Spleen (tissue), 11 donors: ENCODE measurements at regions not wholly inside any gene's neighbourhood (a gene's known extent, or its start where the extent isn't known, plus 50 kb on each side); places are given as distances from the start of the nearest gene placed in this dataset.

Source experiments
- DNase-seq: peaks from one replicate; pipeline ENCODE4 v3.0.0-alpha.2; 2020
- H3K27ac ChIP-seq, 8 donors: fragments of 200-600 bp; sonication (generic) in 7 of 8; 1 replicate in 4 of 8; 2 replicates in 4 of 8; pipeline versions ENCODE4 v1.5.0 to v1.8.0; 2016 to 2021; ENCODE audit warnings: inconsistent platforms in 4 of 8, mild to moderate bottlenecking in 4 of 8, moderate library complexity in 1 of 8
- H3K27me3 ChIP-seq, 7 donors: fragments of 200-600 bp; sonication (generic) in 6 of 7; replicated peaks in 1 of 7; 1 replicate in 4 of 7; 2 replicates in 3 of 7; pipeline versions ENCODE4 v1.5.0 to v1.8.0; 2016 to 2021; ENCODE audit warnings: inconsistent platforms in 3 of 7, mild to moderate bottlenecking in 1 of 7
- H3K36me3 ChIP-seq, 6 donors: fragments of 200-600 bp; sonication (generic) in 5 of 6; 1 replicate in 4 of 6; 2 replicates in 2 of 6; pipeline versions ENCODE4 v1.5.0 to v1.8.0; 2016 to 2021; ENCODE audit warnings: inconsistent platforms in 2 of 6
- H3K4me1 ChIP-seq, 6 donors: fragments of 200-600 bp; sonication (generic) in 5 of 6; 1 replicate in 3 of 6; 2 replicates in 3 of 6; pipeline versions ENCODE4 v1.5.0 to v1.8.0; 2016 to 2021; ENCODE audit warnings: inconsistent platforms in 3 of 6
- H3K4me3 ChIP-seq, 8 donors: fragments of 200-600 bp; sonication (generic) in 7 of 8; 1 replicate in 4 of 8; 2 replicates in 4 of 8; pipeline versions ENCODE4 v1.5.0 to v1.8.0; 2016 to 2021; ENCODE audit warnings: inconsistent platforms in 4 of 8, mild to moderate bottlenecking in 4 of 8, moderate library complexity in 2 of 8
- H3K9me3 ChIP-seq, 8 donors: fragments of 200-600 bp; sonication (generic) in 7 of 8; 1 replicate in 4 of 8; 2 replicates in 4 of 8; pipeline versions ENCODE4 v1.5.0 to v1.8.0; 2016 to 2021; ENCODE audit warnings: inconsistent platforms in 4 of 8
- CTCF ChIP-seq, 11 experiments: fragments of 200-600 bp in 7 of 11; fragments of 450-650 bp in 4 of 11; sonication (generic) in 4 of 11; IDR thresholded peaks in 8 of 11; conservative IDR thresholded peaks in 3 of 11; 1 replicate in 7 of 11; 2 replicates in 4 of 11; pipeline versions ENCODE4 v1.4.0 to v1.8.0; 2016 to 2021; ENCODE audit warnings: antibody characterized with exemption in 11 of 11, inconsistent platforms in 4 of 11, mild to moderate bottlenecking in 1 of 11
- POLR2A ChIP-seq, 3 donors: fragments of 450-650 bp; IDR thresholded peaks; one replicate each; pipeline ENCODE4 v1.5.1; 2017; ENCODE audit warnings: antibody characterized with exemption in 3 of 3, mild to moderate bottlenecking in 1 of 3
- POLR2AphosphoS5 ChIP-seq, 3 donors: sonication (generic); formaldehyde crosslinking; IDR thresholded peaks; one replicate each; pipeline ENCODE4 v1.5.1; 2017; ENCODE audit warnings: antibody characterized with exemption in 3 of 3
- WGBS, 5 donors: extraction: QIAGEN DNeasy Blood & Tissue Kit in 3 of 5; methylation state at CpG; one replicate each; pipeline versions ENCODE4 v1.1.5 to v1.1.7; 2013 to 2018; 5-methylcytosine and 5-hydroxymethylcytosine counted together
- intact Hi-C: fragments of 100-400 bp; cut with DNase I; formaldehyde crosslinking; loops from one replicate; pipeline ENCODE4 v1.15.0; 2023; ENCODE audit warnings: low total_unique reads
- donor health status: healthy with polysubstance abuse.
- donor health status: DM: no; HTN: no; CAD: no; lungs with moderate emphysema.
- donor health status: DM: no; HTN: no; CAD: no.
- donor health status: Bipolar disorder and iron deficiency.
- donor health status: healthy.
- donor health status: DM: no; HTN: no; CAD: no.
- donor health status: DM: yes; HTN: yes; CAD: no.

- intact Hi-C loops = no loop called here
- H3K36me3 ChIP-seq = no peaks in the 10 kb centered on the region
- peaks cover 0 to 13% (median 6%) of the 10 kb centered on the region in 8 donors for H3K9me3 ChIP-seq
- H3K4me3 ChIP-seq = no peak overlapping the region
- no peak overlapping the region for H3K27ac ChIP-seq
- no peaks in the 10 kb centered on the region for H3K27me3 ChIP-seq
- H3K4me1 ChIP-seq = no peaks in the 10 kb centered on the region
- 57 to 72% (median 63%) methylated on average over 1 of the region's 1 CpG for WGBS, 5 donors
- DNase-seq = no peak
- no peak for TF ChIP-seq POLR2A (IDR thresholded peaks at IDR 0.05)
These were observed 577.2 kb upstream of the PCDH15 start for GRCh38 chr10:55378196-55378595.

DNA sequence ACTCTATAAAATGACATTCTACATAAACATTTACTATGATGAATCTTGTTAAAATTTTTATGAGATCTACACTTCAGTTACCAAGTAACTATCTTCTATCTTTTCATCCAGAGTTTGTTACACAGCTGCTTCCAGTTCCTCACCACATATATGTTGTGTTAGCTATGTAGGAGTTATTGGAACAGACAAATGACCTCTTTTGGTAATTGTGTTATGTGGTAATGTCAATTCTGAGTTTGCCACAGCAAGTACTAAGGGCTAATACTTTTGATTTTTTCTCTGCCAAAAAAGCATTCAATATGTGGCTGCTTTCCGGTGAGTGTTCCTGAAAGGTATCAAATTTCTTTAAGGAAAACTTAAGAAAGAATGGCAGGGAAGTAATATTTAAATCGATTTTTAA lies 573.9 kb upstream of the PCDH15 start:
- no peak for DNase-seq
- TF ChIP-seq POLR2AphosphoS5 (IDR thresholded peaks at IDR 0.05) (no peak), POLR2A (IDR thresholded peaks at IDR 0.05) (no peak), CTCF (IDR thresholded peaks at IDR 0.05 in 8 of 11, conservative IDR thresholded peaks at IDR 0.05 in 3 of 11) (no peak)
- peaks cover 0 to 5% (median 0%) of the 10 kb centered on the region in 8 donors for H3K9me3 ChIP-seq
- H3K27me3 ChIP-seq = no peaks in the 10 kb centered on the region
- no peak overlapping the region for H3K4me3 ChIP-seq
- peak overlapping the region in 3 of 8 donors; percentile 52 to 70 (median 54) for H3K27ac ChIP-seq
- intact Hi-C loops = no loop called here
- 47 to 63% (median 55%) methylated on average over 2 of the region's 2 CpGs for WGBS, 5 donors
- no peaks in the 10 kb centered on the region for H3K36me3 ChIP-seq
- H3K4me1 ChIP-seq = no peaks in the 10 kb centered on the region

- no peak overlapping the region for H3K4me3 ChIP-seq
- TF ChIP-seq CTCF (IDR thresholded peaks at IDR 0.05 in 8 of 11, conservative IDR thresholded peaks at IDR 0.05 in 3 of 11) (no peak), POLR2A (IDR thresholded peaks at IDR 0.05) (no peak), POLR2AphosphoS5 (IDR thresholded peaks at IDR 0.05) (no peak)
- peak overlapping the region in 5 of 8 donors; percentile 9 to 70 (median 52) for H3K27ac ChIP-seq
- DNase-seq = no peak
- intact Hi-C loops = no loop called here
- no peaks in the 10 kb centered on the region for H3K27me3 ChIP-seq
- no peaks in the 10 kb centered on the region for H3K4me1 ChIP-seq
- H3K9me3 ChIP-seq = peaks cover 0 to 5% (median 0%) of the 10 kb centered on the region in 8 donors
- no peaks in the 10 kb centered on the region for H3K36me3 ChIP-seq
These were observed 573.0 kb upstream of the PCDH15 start for GRCh38 chr10:55374060-55374459.

DNA sequence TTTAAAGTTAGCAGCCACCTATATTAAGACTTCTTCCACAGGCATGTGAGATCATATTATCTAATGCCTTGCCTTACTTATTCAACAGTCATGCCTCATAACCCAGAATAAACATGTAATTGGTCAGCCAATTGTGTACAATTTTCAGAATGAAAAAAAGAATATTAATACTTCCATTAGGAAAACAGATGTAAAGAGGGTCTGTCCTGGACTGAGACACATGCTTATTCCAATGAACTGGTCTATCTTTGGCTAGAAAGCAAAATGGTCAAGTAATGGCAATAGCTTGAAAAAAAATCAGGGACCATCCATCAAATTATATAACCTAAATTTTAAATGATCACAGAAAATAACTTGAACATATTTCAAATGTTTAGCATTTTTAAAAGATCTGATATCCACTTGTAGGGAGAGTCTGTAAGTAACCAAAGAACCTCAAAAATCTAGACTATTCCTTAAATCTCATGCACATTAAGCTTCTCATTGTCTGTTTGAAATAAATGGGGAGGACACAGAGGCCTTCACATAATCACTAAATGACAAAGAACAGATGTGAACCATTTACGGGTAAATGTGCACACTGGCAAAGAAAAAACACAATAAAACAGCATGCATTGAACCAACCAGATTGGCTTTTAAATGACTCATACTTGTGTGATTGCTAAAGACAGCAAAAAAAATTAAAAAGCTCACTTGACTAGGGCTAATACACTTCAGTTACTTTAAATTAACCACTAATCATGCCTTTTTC lies 568.8 kb upstream of the PCDH15 start:
- H3K36me3 ChIP-seq = no peaks in the 10 kb centered on the region
- H3K27ac ChIP-seq = no peak overlapping the region
- H3K4me1 ChIP-seq = no peaks in the 10 kb centered on the region
- WGBS, 5 donors = 73 to 93% (median 80%) methylated on average over 1 of the region's 1 CpG
- no peaks in the 10 kb centered on the region for H3K9me3 ChIP-seq
- DNase-seq = no peak
- H3K27me3 ChIP-seq = no peaks in the 10 kb centered on the region
- TF ChIP-seq CTCF (IDR thresholded peaks at IDR 0.05 in 8 of 11, conservative IDR thresholded peaks at IDR 0.05 in 3 of 11) = no peak
- TF ChIP-seq POLR2AphosphoS5 (IDR thresholded peaks at IDR 0.05) = no peak
- TF ChIP-seq POLR2A (IDR thresholded peaks at IDR 0.05) = no peak
- H3K4me3 ChIP-seq = no peak overlapping the region
- intact Hi-C loops = no loop called here
